ENCODE measurements at regions not wholly inside any gene's neighbourhood (a gene's known extent, or its start where the extent isn't known, plus 50 kb on each side); places are given as distances from the start of the nearest gene placed in this dataset.

DNA sequence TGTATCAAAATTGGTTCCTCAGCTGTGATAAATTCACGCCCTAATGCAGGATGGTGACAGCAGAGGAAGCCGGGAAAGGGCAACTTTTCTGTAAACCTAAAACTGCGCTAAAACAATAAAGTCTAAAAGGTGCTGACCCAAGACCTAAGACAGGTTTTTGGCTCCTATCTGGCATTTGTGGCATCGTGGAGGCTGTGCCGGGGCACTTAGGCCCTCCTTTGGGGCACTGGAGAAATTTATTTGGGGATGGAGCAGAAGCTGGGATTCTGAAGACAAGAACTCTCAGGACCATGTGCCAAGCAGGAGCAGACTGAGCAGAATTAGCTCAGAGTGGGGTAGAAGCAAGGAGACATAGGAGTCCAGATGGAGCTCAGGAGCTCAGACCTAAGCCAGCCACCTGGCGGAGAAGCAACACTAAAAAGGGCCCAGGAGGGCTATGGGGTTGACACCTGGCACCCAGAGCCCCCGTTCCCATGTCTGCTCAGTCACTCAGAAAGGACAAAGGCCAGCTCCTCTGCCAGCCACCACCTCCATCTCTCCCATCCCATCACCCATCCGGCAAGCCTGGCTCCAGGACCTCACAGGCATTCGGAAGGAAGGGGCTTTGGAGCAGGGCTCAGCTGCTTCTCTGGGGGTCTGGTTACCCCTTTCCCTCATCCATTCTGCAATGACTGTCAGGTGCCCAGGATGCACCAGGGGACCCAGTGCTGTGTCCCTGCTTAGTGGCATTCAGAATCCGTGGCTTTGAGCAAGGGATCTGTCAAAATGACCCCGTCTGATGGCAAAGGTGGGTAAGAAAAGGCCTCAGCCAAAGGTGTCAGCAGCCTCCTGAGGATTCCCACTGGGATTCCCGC is 347.7 kb downstream of the NPHP4 start:
- no peak for TF ChIP-seq CTCF (IDR thresholded peaks at IDR 0.05; ENCODE audit: borderline replicate concordance, extremely low read depth, low read length, poor library complexity, severe bottlenecking)
- TF ChIP-seq EZH2 (IDR thresholded peaks at IDR 0.05; ENCODE audit: borderline replicate concordance, low read depth, low read length, severe bottlenecking) = no peak
